ENCODE measurements at regions not wholly inside any gene's neighbourhood (a gene's known extent, or its start where the extent isn't known, plus 50 kb on each side); places are given as distances from the start of the nearest gene placed in this dataset.
"Not testable (repeated sequence)": the region's sequence is repeated elsewhere in the genome, so short reads cannot be mapped to it uniquely, and the experiment has no call there.

- no peak for DNase-seq
These were observed 279.7 kb downstream of the FAM72C start for GRCh38 chr1:143691971-143692529.

DNA sequence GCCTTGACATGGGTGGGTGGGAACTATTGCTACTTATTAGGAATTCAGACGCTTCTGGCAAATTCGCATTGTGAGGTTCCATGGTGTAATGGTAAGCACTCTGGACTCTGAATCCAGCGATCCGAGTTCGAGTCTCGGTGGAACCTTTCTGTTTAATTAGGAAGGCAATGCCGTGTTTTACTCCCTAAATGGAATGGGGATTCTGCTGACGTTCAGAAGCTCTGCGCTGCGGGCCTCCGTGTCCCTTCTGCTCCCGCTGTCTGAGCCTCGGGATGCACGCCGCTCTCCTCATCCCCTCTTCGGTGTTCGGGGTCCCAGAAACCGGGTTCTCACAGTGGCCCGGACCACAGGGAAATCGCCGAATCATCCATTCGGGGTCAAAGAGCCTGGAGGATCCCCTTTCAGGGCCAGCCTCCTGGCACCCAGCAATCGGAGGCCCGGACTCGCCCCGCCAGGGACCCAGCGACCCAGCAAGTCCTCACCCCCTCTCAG lies 280.3 kb downstream of the FAM72C start:
- DNase-seq: no peak

DNA sequence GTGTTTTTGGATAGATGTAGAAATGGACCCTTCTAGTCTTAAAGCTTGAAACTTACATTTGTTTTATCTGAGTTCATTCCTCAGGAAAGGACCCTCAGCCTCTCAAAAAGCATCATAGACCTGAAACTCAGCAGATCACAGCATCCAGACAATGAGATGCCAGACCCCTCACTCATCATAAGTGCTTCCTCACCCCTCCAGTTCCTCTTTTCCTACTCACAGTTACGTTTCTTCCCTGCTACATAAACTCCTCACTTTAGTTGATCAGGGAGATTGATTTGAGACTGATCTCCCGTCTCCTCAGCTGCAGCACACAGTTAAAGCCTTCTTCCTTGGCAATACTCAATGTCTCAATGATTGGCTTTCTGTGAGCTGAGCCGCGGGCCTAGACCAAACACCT lies 282.0 kb downstream of the FAM72C start:
- DNase-seq: no peak

DNA sequence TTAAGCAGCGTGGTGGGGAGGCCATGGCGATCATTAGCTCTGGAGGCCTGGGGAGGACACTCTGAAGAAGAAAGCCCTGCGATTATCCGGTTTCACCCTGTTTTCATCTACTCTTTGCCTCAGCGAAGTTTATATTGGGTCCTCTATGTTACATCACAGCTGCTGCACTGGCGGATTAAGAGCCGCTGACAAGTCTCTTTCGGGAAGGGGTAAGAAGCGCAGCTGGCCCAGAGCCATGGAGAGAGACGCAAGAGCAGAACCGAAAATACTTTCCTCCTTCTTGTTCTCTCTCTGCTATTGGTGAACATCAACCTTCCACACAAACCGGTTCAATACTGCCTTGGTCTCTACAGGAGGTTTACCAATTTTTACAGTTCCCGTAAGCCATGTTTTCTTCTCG lies 291.5 kb downstream of the FAM72C start:
- no peak for DNase-seq

GRCh38 chr1:143672983-143673382 lies 298.8 kb downstream of the FAM72C start:
- no peak for DNase-seq

GRCh38 chr1:143667730-143668129 lies 304.1 kb downstream of the FAM72C start:
- no peak for DNase-seq

- DNase-seq: no peak
These were observed 304.9 kb downstream of the FAM72C start for GRCh38 chr1:143666851-143667250.

DNA sequence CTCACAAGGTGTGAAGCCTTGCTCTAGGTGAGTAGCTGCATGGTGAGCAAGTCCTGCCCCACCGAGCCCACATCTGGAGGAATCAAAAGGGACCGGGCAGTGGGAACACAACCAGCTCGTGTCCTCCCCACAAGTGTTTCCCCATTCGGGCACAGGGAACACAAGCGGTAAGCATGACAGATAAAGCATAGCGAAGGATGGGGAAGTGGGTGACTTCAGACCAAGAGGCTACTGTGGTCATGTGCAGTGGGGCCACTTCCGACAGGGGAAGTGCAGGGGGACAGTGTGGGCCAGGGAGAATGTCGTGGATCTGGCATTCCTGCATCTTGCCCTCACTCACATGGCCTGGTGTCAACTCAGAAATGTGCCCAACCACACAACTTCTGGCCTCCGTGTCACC lies 306.2 kb downstream of the FAM72C start:
- no peak for DNase-seq

- DNase-seq: not testable (repeated sequence)
These were observed 308.7 kb downstream of the FAM72C start for GRCh38 chr1:143663056-143663455.

DNA sequence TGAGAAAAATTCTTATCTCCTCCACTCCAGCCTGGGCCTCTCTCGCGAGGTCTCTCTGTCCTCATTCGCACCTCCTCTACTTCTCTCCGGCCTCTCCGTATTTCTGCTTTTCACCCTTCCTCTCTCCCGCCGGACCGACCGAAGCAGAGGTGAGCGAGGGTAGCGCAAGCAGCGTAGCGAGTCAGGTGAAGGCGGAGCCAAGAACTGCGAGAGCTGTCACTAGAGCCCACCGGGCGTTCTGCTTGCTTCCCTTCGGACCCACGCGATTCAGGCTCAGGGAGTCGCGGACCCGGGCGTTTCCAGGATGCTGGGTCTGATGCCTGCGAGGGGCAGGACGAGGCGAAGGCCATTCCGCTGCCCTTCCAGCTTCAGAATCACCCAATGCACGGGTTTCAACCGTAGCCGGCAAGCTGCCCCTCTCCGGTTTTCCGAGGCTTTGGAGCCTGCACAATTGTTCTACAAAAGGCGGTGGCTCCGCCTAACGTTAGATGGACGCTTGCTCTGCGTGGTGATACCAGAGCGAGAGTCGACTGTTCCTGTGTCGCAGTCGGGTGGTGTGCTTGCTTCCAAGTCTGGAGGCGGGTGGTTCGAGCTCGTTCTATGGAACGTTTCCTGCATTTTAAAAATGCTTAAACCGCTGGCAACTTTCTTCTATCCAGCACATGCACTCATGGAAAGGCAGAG lies 310.2 kb downstream of the FAM72C start:
- DNase-seq: no peak

GRCh38 chr1:143660354-143660941 lies 311.3 kb downstream of the FAM72C start:
- DNase-seq: no peak

- DNase-seq: no peak
These were observed 318.4 kb downstream of the FAM72C start for GRCh38 chr1:143653429-143653802.

- no peak for DNase-seq
These were observed 318.9 kb downstream of the FAM72C start for GRCh38 chr1:143652744-143653428.

DNA sequence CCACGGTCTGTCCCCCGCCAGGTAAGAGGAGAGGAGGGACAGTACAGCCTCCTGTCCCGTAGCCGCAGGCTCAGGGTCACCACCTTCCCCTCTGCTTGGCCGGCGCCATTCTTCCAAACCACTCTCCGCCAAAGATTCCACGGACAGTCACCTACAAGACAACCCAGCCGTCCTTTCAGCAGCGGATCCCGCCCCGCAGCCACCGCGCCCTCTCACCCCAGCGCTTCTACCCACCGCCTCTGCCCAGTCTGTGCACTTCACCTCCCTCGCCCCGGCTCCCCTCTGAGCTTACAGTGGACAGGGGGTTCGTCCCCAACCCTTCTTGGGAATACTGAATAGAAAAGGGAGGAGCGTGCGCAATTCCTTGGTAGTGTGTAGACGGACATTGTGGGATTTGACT lies 319.6 kb downstream of the FAM72C start:
- DNase-seq: no peak

- DNase-seq: no peak
These were observed 320.3 kb downstream of the FAM72C start for GRCh38 chr1:143651350-143651992.

DNA sequence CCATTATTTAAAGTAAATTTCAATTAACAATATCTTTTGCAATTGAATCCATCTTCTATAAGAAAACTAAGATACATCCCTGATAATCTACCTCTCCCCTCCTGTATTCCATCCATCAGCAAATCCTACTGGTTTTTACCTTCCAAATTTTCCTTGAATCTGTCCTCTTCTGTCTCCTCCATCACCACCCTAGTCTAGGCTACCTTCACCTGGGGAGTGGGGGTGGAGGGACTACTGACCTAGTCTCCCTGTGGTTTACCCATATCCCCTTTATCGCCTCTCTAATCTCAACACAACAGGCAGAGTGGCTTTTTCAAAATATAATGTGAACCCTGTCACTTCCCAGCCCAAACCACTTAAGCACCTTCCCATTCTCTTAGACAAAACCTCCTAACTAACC lies 327.8 kb downstream of the FAM72C start:
- not testable (repeated sequence) for DNase-seq

- no peak for DNase-seq
These were observed 328.5 kb downstream of the FAM72C start for GRCh38 chr1:143643148-143643885.

DNA sequence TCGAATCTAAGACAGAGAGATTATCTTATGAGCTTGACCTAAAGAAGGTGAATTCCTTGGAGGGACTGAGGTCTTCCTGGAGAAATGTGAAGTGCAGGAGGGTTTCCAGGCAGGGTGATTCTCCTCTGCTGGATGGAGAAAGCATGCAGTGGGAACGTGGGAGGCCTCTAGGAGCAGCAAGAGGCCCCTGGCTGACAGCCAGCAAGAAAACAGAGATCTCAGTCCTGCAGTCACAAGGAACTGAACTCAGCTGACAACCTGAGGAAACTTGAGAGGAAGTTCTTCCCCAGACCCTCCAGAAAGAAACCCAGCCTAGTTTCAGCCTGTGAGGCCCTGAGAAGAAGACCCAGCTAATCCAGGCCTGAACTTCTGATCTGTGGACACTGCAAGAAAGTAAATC lies 345.9 kb downstream of the FAM72C start:
- DNase-seq: no peak

GRCh38 chr1:143619851-143620250 lies 351.9 kb downstream of the FAM72C start:
- DNase-seq: no peak

DNA sequence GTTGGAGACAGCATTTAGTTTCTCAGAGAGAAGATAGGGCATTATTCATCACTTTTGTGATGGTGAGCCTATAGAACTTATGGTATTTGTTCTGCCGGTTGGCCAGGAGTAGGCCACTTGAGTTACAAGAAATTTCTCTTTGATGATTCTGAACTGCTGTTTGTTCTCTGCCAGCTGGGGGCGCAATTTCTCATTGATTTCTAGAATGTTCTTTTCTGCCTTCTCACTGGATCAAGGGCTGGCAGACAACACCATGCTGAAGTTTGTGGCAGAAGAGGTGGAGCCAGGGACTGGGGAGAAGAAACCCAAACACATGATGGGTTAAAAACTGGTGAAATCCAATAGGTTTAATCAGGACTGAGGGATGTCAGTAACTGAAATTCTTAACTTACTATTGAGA lies 360.6 kb downstream of the FAM72C start:
- no peak for DNase-seq

- DNase-seq: no peak
These were observed 361.6 kb downstream of the FAM72C start for GRCh38 chr1:143610196-143610595.

- no peak for DNase-seq
These were observed 366.9 kb downstream of the FAM72C start for GRCh38 chr1:143604887-143605286.

DNA sequence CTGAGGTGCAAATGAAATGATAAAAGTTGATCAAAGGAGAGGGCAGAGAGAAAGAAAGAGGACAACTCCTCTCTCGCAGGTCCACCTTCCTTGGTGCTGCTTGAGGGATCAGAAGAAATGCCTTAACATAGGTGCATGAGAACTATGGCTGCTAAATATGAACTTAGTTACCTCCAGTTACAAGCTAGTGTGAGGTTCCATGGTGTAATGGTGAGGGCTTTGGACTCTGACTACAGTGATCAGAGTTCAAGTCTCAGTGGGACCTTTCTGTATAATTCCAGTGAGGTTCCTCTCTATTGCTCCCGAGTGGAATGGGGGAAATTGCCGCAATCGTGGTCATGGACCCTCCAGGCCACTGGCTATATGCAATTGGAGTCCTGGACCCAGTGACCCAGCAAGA lies 387.3 kb downstream of the FAM72C start:
- no peak for DNase-seq

Data from SHP77 (cell line).